K562 (cell line): ENCODE measurements at regions not wholly inside any gene's neighbourhood (a gene's known extent, or its start where the extent isn't known, plus 50 kb on each side); places are given as distances from the start of the nearest gene placed in this dataset.

Experiments used
- ATAC-seq: fragments of 200-7000 bp; cut with Tn5 transposase; 3 replicates; pipeline ENCODE4 v1.9.1; 2020; ENCODE audit warnings: moderate library complexity
- BruUV-seq: library from RNA; stranded (reverse); fragments of 400-500 nt; replicated peaks from 2 replicates; lab custom pipeline; 2021; lab: Mats Ljungman, UMichigan
- CTCF ChIA-PET: fragments of 300-600 bp; formaldehyde crosslinking; extraction: SDS; loops from one replicate; lab custom pipeline; 2021; ENCODE audit warnings: low intra/inter-chr PET ratio; lab: Yijun Ruan, JAX
- POLR2A ChIA-PET: fragments of 300-600, 350-650 bp; sonication (Branson Sonifier 250); formaldehyde crosslinking; extraction: SDS; loops from one replicate; lab custom pipeline; 2021; ENCODE audit warnings: antibody characterized with exemption, inconsistent platforms; lab: Yijun Ruan, JAX
- DNase-seq, 4 experiments: peaks; one replicate each; pipeline versions ENCODE4 v3.0.0 to v3.0.0-alpha.2; 2011 to 2018; ENCODE audit warnings: low spot score in 3 of 4, mixed read lengths in 3 of 4; ENCODE audit errors: extremely low read depth in 1 of 4
- FAIRE-seq: peaks from 2 replicates; lab custom pipeline; 2011; peaks lifted over from hg19 to GRCh38; lab: Jason Lieb, UNC
- H2AFZ ChIP-seq: 2 replicates; pipeline ENCODE4 v1.6.0; 2011; ENCODE audit warnings: low read depth, low read length, control low read depth, inconsistent platforms
- H3K27ac ChIP-seq: fragments of 200-600 bp; 3 replicates; pipeline ENCODE4 v1.8.0; 2011; ENCODE audit warnings: low read depth, mild to moderate bottlenecking, control low read depth, inconsistent platforms, low read length, moderate library complexity, mixed read lengths; ENCODE audit errors: extremely low read depth
- H3K27me3 ChIP-seq, 2 experiments: fragments of 300-600 bp in 1 of 2; 2 replicates in 1 of 2; 3 replicates in 1 of 2; pipeline versions ENCODE4 v1.6.0 to v1.8.0; 2011; ENCODE audit warnings: inconsistent platforms in 2 of 2, low read length in 2 of 2, mild to moderate bottlenecking in 1 of 2, mixed read lengths in 1 of 2, moderate library complexity in 1 of 2; ENCODE audit not compliant: control insufficient read depth in 2 of 2, insufficient read depth in 2 of 2
- H3K36me3 ChIP-seq: fragments of 300-600 bp; 3 replicates; pipeline ENCODE4 v1.8.0; 2011; ENCODE audit warnings: mild to moderate bottlenecking, low read length, inconsistent platforms; ENCODE audit not compliant: control insufficient read depth, insufficient read depth
- H3K4me1 ChIP-seq, 2 experiments: fragments of 200-600 bp in 1 of 2; replicated peaks in 1 of 2; 2 replicates in 1 of 2; 3 replicates in 1 of 2; pipeline versions ENCODE4 v1.5.1 to v1.8.0; 2011; ENCODE audit warnings: inconsistent platforms in 2 of 2, low read length in 2 of 2, mild to moderate bottlenecking in 1 of 2, mixed read lengths in 1 of 2, moderate library complexity in 1 of 2; ENCODE audit not compliant: control insufficient read depth in 2 of 2, insufficient read depth in 2 of 2
- H3K4me2 ChIP-seq: 2 replicates; pipeline ENCODE4 v1.6.1; 2011; ENCODE audit warnings: low read length, control low read depth, inconsistent platforms, mixed read lengths; ENCODE audit not compliant: insufficient read depth
- H3K4me3 ChIP-seq: fragments of 200-600 bp; sonication (generic), shearing (Covaris generic); 2 replicates; pipeline ENCODE4 v1.5.1; 2016; ENCODE audit warnings: control low read depth, inconsistent platforms
- H3K79me2 ChIP-seq: fragments of 200-600 bp; 3 replicates; pipeline ENCODE4 v1.8.0; 2011; ENCODE audit warnings: low read length, inconsistent platforms; ENCODE audit not compliant: control insufficient read depth, insufficient read depth
- H3K9ac ChIP-seq, 2 experiments: 2 replicates each; pipeline versions ENCODE4 v1.6.0 to v1.6.1; 2011; ENCODE audit warnings: low read depth in 2 of 2, low read length in 2 of 2, control low read depth in 1 of 2, inconsistent platforms in 1 of 2, mild to moderate bottlenecking in 1 of 2, mixed read lengths in 1 of 2; ENCODE audit not compliant: insufficient read depth in 1 of 2
- H3K9me1 ChIP-seq: one replicate; pipeline ENCODE4 v1.6.0; 2011; ENCODE audit warnings: inconsistent platforms, mild to moderate bottlenecking, low read length, moderate library complexity; ENCODE audit not compliant: control insufficient read depth, insufficient read depth
- H3K9me3 ChIP-seq: replicated peaks from 2 replicates; pipeline ENCODE4 v1.5.1; 2011; ENCODE audit warnings: low read depth, low read length, inconsistent platforms; ENCODE audit not compliant: control insufficient read depth, insufficient read depth
- H4K20me1 ChIP-seq: replicated peaks from 2 replicates; pipeline ENCODE4 v1.6.1; 2011; ENCODE audit warnings: low read length, inconsistent platforms, mixed read lengths; ENCODE audit not compliant: control insufficient read depth, insufficient read depth
- CBFB ChIP-seq: sonication (generic); formaldehyde crosslinking; IDR thresholded peaks from 2 replicates; pipeline ENCODE4 v1.4.0; 2020; ENCODE audit warnings: mild to moderate bottlenecking, missing genetic modification reagents
- CCAR2 ChIP-seq: fragments of 200-400 bp; formaldehyde crosslinking; IDR thresholded peaks from 2 replicates; pipeline ENCODE4 v1.6.1; 2017; ENCODE audit warnings: mild to moderate bottlenecking, low read depth, low read length
- FOXP1 ChIP-seq: sonication (generic); formaldehyde crosslinking; IDR thresholded peaks from 2 replicates; pipeline ENCODE4 v1.8.0; 2022; ENCODE audit warnings: mild to moderate bottlenecking, missing genetic modification reagents
- HIVEP1 ChIP-seq: fragments of 250-450 bp; sonication (Bioruptor Pico); IDR thresholded peaks from 2 replicates; pipeline ENCODE4 v1.4.0; 2020; ENCODE audit warnings: mild to moderate bottlenecking
- YBX1 ChIP-seq: fragments of 450-650 bp; IDR thresholded peaks from 2 replicates; pipeline ENCODE4 v1.7.1; 2016; ENCODE audit warnings: mild to moderate bottlenecking
- YY1 ChIP-seq, 3 experiments: IDR thresholded peaks; 2 replicates each; pipeline ENCODE4 v1.6.1; 2011; ENCODE audit warnings: low read length in 2 of 3, mild to moderate bottlenecking in 2 of 3, moderate library complexity in 2 of 3, borderline replicate concordance in 1 of 3, control low read depth in 1 of 3, low read depth in 1 of 3; ENCODE audit not compliant: insufficient read depth in 3 of 3, insufficient replicate concordance in 2 of 3, control insufficient read depth in 1 of 3, insufficient read length in 1 of 3; ENCODE audit errors: extremely low read depth in 1 of 3
- WGBS: fragments of 100-300 bp; shearing (Covaris generic); methylation state at CpG from one replicate; pipeline ENCODE4 v1.1.6; 2016; ENCODE audit warnings: low coverage, mixed read lengths; ENCODE audit not compliant: insufficient coverage; ENCODE audit errors: missing lambda C conversion rate; 5-methylcytosine and 5-hydroxymethylcytosine counted together
- in situ Hi-C: fragments of 300-500 bp; cut with MboI; formaldehyde crosslinking; loops from 4 replicates; pipeline ENCODE4 v1.15.0; 2018; ENCODE audit warnings: inconsistent platforms, mixed read lengths
- intact Hi-C: fragments of 100-400 bp; cut with micrococcal nuclease; formaldehyde crosslinking; loops from 2 replicates; pipeline ENCODE4 v1.14.2; 2022
- TF ChIP-seq, protein P1 (sequence below), 2 experiments: fragments of 450-650 bp; IDR thresholded peaks; 2 replicates each; pipeline ENCODE4 v1.6.1; 2016; ENCODE audit warnings: mild to moderate bottlenecking in 2 of 2, borderline replicate concordance in 1 of 2, low read depth in 1 of 2, moderate library complexity in 1 of 2

DNA sequence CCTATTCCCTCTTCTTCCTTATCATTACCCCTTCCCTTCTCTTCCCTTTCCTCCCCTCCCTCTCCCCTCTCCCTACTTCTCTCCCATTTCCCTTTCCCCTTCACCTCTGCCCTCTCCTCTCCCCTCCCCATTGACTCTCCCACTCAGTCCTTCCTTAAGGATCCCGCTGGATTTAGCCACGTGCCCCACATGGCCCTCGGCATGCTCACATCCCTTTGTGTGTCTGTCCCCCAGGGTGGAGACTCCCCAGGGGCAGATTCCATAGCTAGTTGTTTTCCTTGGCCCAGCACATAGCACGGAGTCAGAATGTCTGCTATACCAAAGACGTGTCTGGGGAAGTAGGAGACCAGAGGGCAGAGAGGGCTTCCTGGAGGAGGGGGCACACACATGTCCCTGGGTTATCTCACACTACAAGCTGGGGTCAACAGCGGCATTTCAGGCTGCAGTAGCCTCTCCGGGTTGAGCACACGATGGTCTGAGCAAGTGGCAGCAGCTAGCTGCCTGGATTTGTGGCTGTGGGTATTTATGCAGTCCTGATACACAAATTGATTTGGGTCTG is 487.0 kb downstream of the TBC1D22A start:
- intact Hi-C loops (no loop called here), in situ Hi-C loops (no loop called here)
- H2AFZ ChIP-seq = no peak overlapping the region
- no peak overlapping the region for H3K9ac ChIP-seq
- no peaks in the 10 kb centered on the region for H3K9me1 ChIP-seq
- ATAC-seq (no peak), FAIRE-seq (no peak), DNase-seq (no peak)
- H3K79me2 ChIP-seq = no peaks in the 10 kb centered on the region
- no peaks in the 10 kb centered on the region for H3K36me3 ChIP-seq
- CTCF ChIA-PET = no interaction called here
- BruUV-seq = no TSS peak
- no peak overlapping the region for H3K4me3 ChIP-seq
- no peak for TF ChIP-seq YBX1
- TF ChIP-seq, protein P1, sequence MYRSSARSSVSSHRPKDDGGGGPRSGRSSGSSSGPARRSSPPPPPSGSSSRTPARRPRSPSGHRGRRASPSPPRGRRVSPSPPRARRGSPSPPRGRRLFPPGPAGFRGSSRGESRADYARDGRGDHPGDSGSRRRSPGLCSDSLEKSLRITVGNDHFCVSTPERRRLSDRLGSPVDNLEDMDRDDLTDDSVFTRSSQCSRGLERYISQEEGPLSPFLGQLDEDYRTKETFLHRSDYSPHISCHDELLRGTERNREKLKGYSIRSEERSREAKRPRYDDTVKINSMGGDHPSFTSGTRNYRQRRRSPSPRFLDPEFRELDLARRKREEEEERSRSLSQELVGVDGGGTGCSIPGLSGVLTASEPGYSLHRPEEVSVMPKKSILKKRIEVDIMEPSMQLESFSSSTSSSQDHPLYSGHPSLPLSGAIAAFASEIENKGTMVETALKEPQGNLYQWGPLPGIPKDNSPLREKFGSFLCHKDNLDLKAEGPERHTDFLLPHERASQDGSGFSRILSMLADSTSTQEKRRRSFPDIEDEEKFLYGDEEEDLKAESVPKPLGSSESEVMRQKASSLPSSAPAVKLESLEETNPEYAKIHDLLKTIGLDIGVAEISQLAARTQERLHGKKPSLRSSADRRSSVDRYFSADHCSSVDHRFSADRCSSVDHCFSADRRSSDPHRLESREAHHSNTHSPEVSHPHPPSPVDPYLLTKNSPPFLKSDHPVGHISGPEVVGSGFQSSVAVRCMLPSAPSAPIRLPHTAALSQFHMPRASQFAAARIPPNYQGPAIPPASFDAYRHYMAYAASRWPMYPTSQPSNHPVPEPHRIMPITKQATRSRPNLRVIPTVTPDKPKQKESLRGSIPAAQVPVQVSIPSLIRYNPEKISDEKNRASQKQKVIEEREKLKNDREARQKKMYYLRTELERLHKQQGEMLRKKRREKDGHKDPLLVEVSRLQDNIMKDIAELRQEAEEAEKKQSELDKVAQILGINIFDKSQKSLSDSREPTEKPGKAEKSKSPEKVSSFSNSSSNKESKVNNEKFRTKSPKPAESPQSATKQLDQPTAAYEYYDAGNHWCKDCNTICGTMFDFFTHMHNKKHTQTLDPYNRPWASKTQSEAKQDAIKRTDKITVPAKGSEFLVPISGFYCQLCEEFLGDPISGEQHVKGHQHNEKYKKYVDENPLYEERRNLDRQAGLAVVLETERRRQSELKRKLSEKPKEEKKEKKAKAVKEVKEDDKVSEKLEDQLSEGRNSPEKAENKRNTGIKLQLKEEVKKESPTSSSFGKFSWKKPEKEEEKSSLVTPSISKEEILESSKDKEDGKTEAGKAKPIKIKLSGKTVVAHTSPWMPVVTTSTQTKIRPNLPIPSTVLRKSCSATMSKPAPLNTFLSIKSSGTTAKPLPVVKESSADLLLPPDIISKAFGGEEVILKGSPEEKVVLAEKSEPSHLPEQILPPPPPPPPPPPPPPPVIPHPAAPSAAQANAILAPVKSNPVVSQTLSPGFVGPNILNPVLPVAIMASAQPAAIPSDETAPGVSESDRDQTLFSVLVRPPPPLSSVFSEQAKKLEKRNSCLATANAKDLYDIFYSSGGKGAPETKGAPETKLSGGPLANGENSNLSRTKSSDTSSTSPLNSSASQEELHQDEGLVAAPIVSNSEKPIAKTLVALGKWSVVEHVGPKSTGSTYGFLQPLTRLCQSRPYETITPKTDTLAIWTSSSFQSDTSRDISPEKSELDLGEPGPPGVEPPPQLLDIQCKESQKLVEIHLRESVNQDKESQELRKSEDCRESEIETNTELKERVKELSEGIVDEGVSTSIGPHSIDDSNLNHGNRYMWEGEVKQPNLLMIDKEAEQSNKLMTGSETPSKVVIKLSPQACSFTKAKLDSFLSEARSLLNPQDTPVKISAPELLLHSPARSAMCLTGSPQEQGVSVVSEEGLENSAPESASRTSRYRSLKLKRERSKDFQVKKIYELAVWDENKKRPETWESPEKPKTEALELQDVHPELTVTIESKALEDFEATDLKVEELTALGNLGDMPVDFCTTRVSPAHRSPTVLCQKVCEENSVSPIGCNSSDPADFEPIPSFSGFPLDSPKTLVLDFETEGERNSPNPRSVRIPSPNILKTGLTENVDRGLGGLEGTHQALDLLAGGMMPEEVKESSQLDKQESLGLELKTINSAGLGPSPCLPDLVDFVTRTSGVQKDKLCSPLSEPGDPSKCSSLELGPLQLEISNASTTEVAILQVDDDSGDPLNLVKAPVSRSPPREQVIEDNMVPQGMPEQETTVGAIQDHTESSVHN (IDR thresholded peaks at IDR 0.05; ENCODE audit: borderline replicate concordance in 1 of 2, low read depth in 1 of 2) = no peak
- TF ChIP-seq YY1 (IDR thresholded peaks at IDR 0.05; ENCODE audit: borderline replicate concordance in 1 of 3, control insufficient read depth in 1 of 3, extremely low read depth in 1 of 3, insufficient read depth in 3 of 3, insufficient read length in 1 of 3, insufficient replicate concordance in 2 of 3, low read depth in 1 of 3, low read length in 2 of 3) = no peak
- TF ChIP-seq HIVEP1 (CRISPR knock-in tag) = no peak
- no peak for TF ChIP-seq CCAR2
- TF ChIP-seq FOXP1 (CRISPR knock-in tag) = no peak
- no peak for TF ChIP-seq CBFB
- H3K4me2 ChIP-seq = no peak overlapping the region
- no peaks in the 10 kb centered on the region for H3K9me3 ChIP-seq
- H3K27ac ChIP-seq = no peak overlapping the region
- H4K20me1 ChIP-seq = no peaks in the 10 kb centered on the region; the same call in 1 of the 2 replicates
- WGBS = 1% methylated on average over 5 of the region's 8 CpGs
- no peaks in the 10 kb centered on the region for H3K4me1 ChIP-seq
- POLR2A ChIA-PET = interaction anchor here (0.6 kb wide), 1 partner anchor 36 kb away, joined by 3 read pairs; no protein-coding TSS in a partner anchor
- peaks cover 0 to 9% of the 10 kb centered on the region in 2 experiments; a peak in 2 of 5 replicates for H3K27me3 ChIP-seq
